Upper lobe of left lung (tissue), 6 donors: ENCODE measurements at regions not wholly inside any gene's neighbourhood (a gene's known extent, or its start where the extent isn't known, plus 50 kb on each side); places are given as distances from the start of the nearest gene placed in this dataset.

Experiments used
- ATAC-seq, 2 donors: fragments of 200-7000 bp; cut with Tn5 transposase; one replicate each; pipeline ENCODE4 v1.9.1; 2022; ENCODE audit warnings: mild to moderate bottlenecking in 2 of 2, moderate library complexity in 2 of 2; ENCODE audit not compliant: low FRiP score in 2 of 2
- DNase-seq, 2 donors: peaks; one replicate each; pipeline ENCODE4 v3.0.0-alpha.2; 2019 to 2020
- H3K27ac ChIP-seq, 4 donors: fragments of 200-600 bp; sonication (generic); one replicate each; pipeline ENCODE4 v1.5.1; 2016 to 2019
- H3K27me3 ChIP-seq, 4 donors: fragments of 200-600 bp; sonication (generic); one replicate each; pipeline ENCODE4 v1.5.1; 2017 to 2019
- H3K36me3 ChIP-seq, 4 donors: fragments of 200-600 bp; sonication (generic); one replicate each; pipeline ENCODE4 v1.5.1; 2016 to 2019
- H3K4me1 ChIP-seq, 4 donors: fragments of 200-600 bp; sonication (generic); one replicate each; pipeline ENCODE4 v1.5.1; 2018 to 2019
- H3K4me3 ChIP-seq, 4 donors: fragments of 200-600 bp; sonication (generic); one replicate each; pipeline ENCODE4 v1.5.1; 2017 to 2019; ENCODE audit warnings: mild to moderate bottlenecking in 2 of 4, moderate library complexity in 1 of 4
- H3K9me3 ChIP-seq, 4 donors: fragments of 200-600 bp; sonication (generic); one replicate each; pipeline ENCODE4 v1.5.1; 2018 to 2019
- CTCF ChIP-seq, 6 experiments: fragments of 450-650 bp in 4 of 6; fragments of 200-600 bp in 2 of 6; sonication (generic) in 2 of 6; IDR thresholded peaks; one replicate each; pipeline ENCODE4 v1.5.1; 2016 to 2019; ENCODE audit warnings: antibody characterized with exemption in 6 of 6
- EP300 ChIP-seq, 4 donors: sonication (generic); formaldehyde crosslinking; IDR thresholded peaks; one replicate each; pipeline ENCODE4 v1.5.1; 2017; ENCODE audit warnings: antibody characterized with exemption in 4 of 4, control low read depth in 2 of 4
- POLR2A ChIP-seq, 4 donors: fragments of 450-650 bp; IDR thresholded peaks; one replicate each; pipeline ENCODE4 v1.5.1; 2016 to 2017; ENCODE audit warnings: antibody characterized with exemption in 4 of 4, mild to moderate bottlenecking in 2 of 4
- POLR2AphosphoS5 ChIP-seq, 2 donors: sonication (generic); formaldehyde crosslinking; IDR thresholded peaks; one replicate each; pipeline ENCODE4 v1.5.1; 2017; ENCODE audit warnings: antibody characterized with exemption in 2 of 2
- WGBS, 2 donors: methylation state at CpG; one replicate each; pipeline ENCODE4 v1.1.5; 2017 to 2018; 5-methylcytosine and 5-hydroxymethylcytosine counted together
- donor health status: DM: no; HTN: no; CAD: no; lungs with moderate emphysema.
- donor health status: DM: no; HTN: yes; CAD: no; lungs with severe emphysema.

- DNase-seq = no peak
- Histone ChIP-seq H3K9me3 (peaks cover 4 to 11% (median 10%) of the 10 kb centered on the region in 4 donors), H3K27me3 (no peaks in the 10 kb centered on the region), H3K4me3 (no peak overlapping the region), H3K27ac (no peak overlapping the region), H3K4me1 (no peaks in the 10 kb centered on the region), H3K36me3 (no peaks in the 10 kb centered on the region)
- TF ChIP-seq EP300 (IDR thresholded peaks at IDR 0.05) (no peak), POLR2A (IDR thresholded peaks at IDR 0.05) (no peak), POLR2AphosphoS5 (IDR thresholded peaks at IDR 0.05) (no peak), CTCF (IDR thresholded peaks at IDR 0.05) (no peak)
- ATAC-seq = no peak
- WGBS, 2 donors = 90 to 95% methylated on average over 4 to 5 of the region's 5 CpGs
Observed at GRCh38 chr13:106324444-106324843, 211.0 kb downstream of the EFNB2 start.

GRCh38 chr13:106322628-106323027, 212.8 kb downstream of the EFNB2 start:
- DNase-seq (peak in 1 of 2 donors; percentile 10), ATAC-seq (no peak)
- H3K36me3 ChIP-seq = no peaks in the 10 kb centered on the region
- no peak for TF ChIP-seq POLR2AphosphoS5 (IDR thresholded peaks at IDR 0.05)
- no peak for TF ChIP-seq EP300 (IDR thresholded peaks at IDR 0.05)
- H3K27me3 ChIP-seq = no peaks in the 10 kb centered on the region
- no peaks in the 10 kb centered on the region for H3K4me1 ChIP-seq
- peaks cover 4 to 11% (median 10%) of the 10 kb centered on the region in 4 donors for H3K9me3 ChIP-seq
- no peak overlapping the region for H3K4me3 ChIP-seq
- H3K27ac ChIP-seq = no peak overlapping the region

GRCh38 chr13:106318941-106319411, 216.5 kb downstream of the EFNB2 start:
- 30 to 58% methylated on average over 4 of the region's 4 CpGs for WGBS, 2 donors
- Histone ChIP-seq H3K27me3 (no peaks in the 10 kb centered on the region), H3K9me3 (peaks cover 4 to 11% (median 10%) of the 10 kb centered on the region in 4 donors), H3K36me3 (no peaks in the 10 kb centered on the region), H3K27ac (no peak overlapping the region), H3K4me3 (no peak overlapping the region), H3K4me1 (no peaks in the 10 kb centered on the region)
- TF ChIP-seq POLR2A (IDR thresholded peaks at IDR 0.05) (no peak), CTCF (IDR thresholded peaks at IDR 0.05) (no peak), POLR2AphosphoS5 (IDR thresholded peaks at IDR 0.05) (peak in 1 of 2 donors; percentile 29), EP300 (IDR thresholded peaks at IDR 0.05) (peak in 1 of 4 donors; percentile 77)
- peak in 1 of 2 donors; percentile 82 for DNase-seq
- ATAC-seq = peak; percentile 47 to 80

GRCh38 chr13:106314417-106314816, 221.0 kb downstream of the EFNB2 start:
- Histone ChIP-seq H3K27me3 (no peaks in the 10 kb centered on the region), H3K4me1 (no peaks in the 10 kb centered on the region), H3K4me3 (no peak overlapping the region), H3K9me3 (no peaks in the 10 kb centered on the region), H3K27ac (no peak overlapping the region), H3K36me3 (no peaks in the 10 kb centered on the region)
- ATAC-seq = no peak
- TF ChIP-seq POLR2AphosphoS5 (IDR thresholded peaks at IDR 0.05) (no peak), POLR2A (IDR thresholded peaks at IDR 0.05) (no peak), CTCF (IDR thresholded peaks at IDR 0.05) (no peak), EP300 (IDR thresholded peaks at IDR 0.05) (no peak)
- WGBS, 2 donors = 86% methylated on average over 5 of the region's 5 CpGs
- DNase-seq = peak in 1 of 2 donors; percentile 30

- H3K4me1 ChIP-seq = no peaks in the 10 kb centered on the region
- ATAC-seq (no peak), DNase-seq (no peak)
- H3K27ac ChIP-seq = no peak overlapping the region
- 76 to 79% methylated on average over 9 of the region's 9 CpGs for WGBS, 2 donors
- no peak overlapping the region for H3K4me3 ChIP-seq
- no peaks in the 10 kb centered on the region for H3K9me3 ChIP-seq
- no peak for TF ChIP-seq CTCF (IDR thresholded peaks at IDR 0.05)
- no peak for TF ChIP-seq POLR2A (IDR thresholded peaks at IDR 0.05)
- no peak for TF ChIP-seq EP300 (IDR thresholded peaks at IDR 0.05)
- TF ChIP-seq POLR2AphosphoS5 (IDR thresholded peaks at IDR 0.05) = no peak
- H3K27me3 ChIP-seq = no peaks in the 10 kb centered on the region
- no peaks in the 10 kb centered on the region for H3K36me3 ChIP-seq
Observed at GRCh38 chr13:106311004-106311403, 224.5 kb downstream of the EFNB2 start.
